Keratinocyte (primary cell): ENCODE measurements at regions not wholly inside any gene's neighbourhood (a gene's known extent, or its start where the extent isn't known, plus 50 kb on each side); places are given as distances from the start of the nearest gene placed in this dataset.

Source experiments
- CTCF ChIP-seq, 3 experiments: IDR thresholded peaks in 1 of 3; conservative IDR thresholded peaks in 1 of 3; optimal IDR thresholded peaks in 1 of 3; 2 replicates in 2 of 3; 3 replicates in 1 of 3; pipeline versions ENCODE3 to v1.5.1; 2011; ENCODE audit warnings: low read length in 3 of 3, mild to moderate bottlenecking in 3 of 3, moderate library complexity in 2 of 3, control low read depth in 1 of 3, inconsistent platforms in 1 of 3; ENCODE audit not compliant: insufficient read depth in 2 of 3; ENCODE audit errors: extremely low read depth in 1 of 3
- EZH2 ChIP-seq: IDR thresholded peaks from one replicate; pipeline ENCODE4 v1.6.1; 2012; ENCODE audit warnings: inconsistent platforms, mild to moderate bottlenecking, low read length, moderate library complexity

GRCh38 chr7:11239316-11239715 lies 265.6 kb downstream of the PHF14 start:
- TF ChIP-seq CTCF (optimal IDR thresholded peaks at IDR 0.05 in 1 of 3, IDR thresholded peaks at IDR 0.05 in 1 of 3, conservative IDR thresholded peaks at IDR 0.05 in 1 of 3; ENCODE audit: extremely low read depth in 1 of 3, insufficient read depth in 2 of 3, low read length in 3 of 3) (no peak), EZH2 (no peak)
